ENCODE measurements at regions not wholly inside any gene's neighbourhood (a gene's known extent, or its start where the extent isn't known, plus 50 kb on each side); places are given as distances from the start of the nearest gene placed in this dataset.

DNA sequence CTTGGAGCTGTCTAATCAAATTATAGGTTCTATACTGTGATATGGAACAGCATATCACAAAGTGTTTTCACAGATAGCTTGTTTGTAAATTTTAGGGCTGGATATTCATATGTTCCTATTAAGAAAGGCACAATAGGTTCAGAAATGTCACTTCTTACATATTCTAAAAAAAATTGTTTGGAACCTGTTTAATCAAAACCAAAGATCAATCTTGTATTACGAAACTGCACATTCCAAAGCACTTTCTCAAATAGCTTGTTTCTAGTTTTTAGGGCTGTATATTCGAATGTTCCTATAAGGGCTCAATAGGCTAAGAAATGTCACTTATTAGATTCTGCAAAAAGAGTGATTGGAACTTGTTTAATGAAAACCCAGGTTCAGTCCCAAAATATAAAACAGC, 67.4 kb upstream of the OSBPL11 start:
- BruUV-seq (replicated peaks), result no TSS peak
- H3K4me1 ChIP-seq (ENCODE audit: control insufficient read depth, insufficient read depth, low read length), result no peaks in the 10 kb centered on the region
- H3K79me2 ChIP-seq (ENCODE audit: control insufficient read depth, insufficient read depth, low read length), result no peaks in the 10 kb centered on the region
- H4K20me1 ChIP-seq (ENCODE audit: control insufficient read depth, insufficient read depth), result no peaks in the 10 kb centered on the region
- no peak overlapping the region for H2AFZ ChIP-seq (ENCODE audit: control insufficient read depth, low read depth, low read length)
- no peaks in the 10 kb centered on the region for H3K36me3 ChIP-seq (ENCODE audit: control insufficient read depth in 2 of 2, insufficient read depth in 2 of 2, low read length in 1 of 2)
- in situ Hi-C loops (cut with MboI), result no loop called here
- no peaks in the 10 kb centered on the region for H3K9me3 ChIP-seq (replicated peaks; ENCODE audit: control insufficient read depth, insufficient read depth, low read length)
- no peaks in the 10 kb centered on the region for H3K27me3 ChIP-seq (replicated peaks in 1 of 2; ENCODE audit: control insufficient read depth in 2 of 2, insufficient read depth in 2 of 2, low read length in 1 of 2)
- RAD21 ChIA-PET (ENCODE audit: unreplicated experiment), result no interaction called here
- FAIRE-seq, result no peak
- no peak overlapping the region for H3K9ac ChIP-seq (ENCODE audit: control insufficient read depth, insufficient read depth, low read length)
- no peak for DNase-seq (ENCODE audit: low read depth, low spot score)
- no peak for ATAC-seq
- CTCF ChIA-PET, result no interaction called here
- 46% methylated on average over 2 of the region's 2 CpGs for WGBS (ENCODE audit: insufficient coverage, insufficient replicate concordance, low lambda C conversion rate, missing lambda C conversion rate)
- no peak overlapping the region for H3K4me2 ChIP-seq (ENCODE audit: control insufficient read depth, insufficient read depth)
- H3K27ac ChIP-seq (ENCODE audit: control insufficient read depth, insufficient read depth), result no peak overlapping the region
- TF ChIP-seq RFX5 (IDR thresholded peaks at IDR 0.05; ENCODE audit: low read depth, low read length) (no peak), NRF1 (conservative IDR thresholded peaks at IDR 0.05; ENCODE audit: low read depth, low read length) (no peak), SMAD1 (IDR thresholded peaks at IDR 0.05; ENCODE audit: low read depth, partially characterized antibody) (no peak), NKRF (conservative IDR thresholded peaks at IDR 0.05) (no peak), TAF1 (IDR thresholded peaks at IDR 0.05; ENCODE audit: borderline replicate concordance, low read depth, low read length) (no peak), SMARCA5 (IDR thresholded peaks at IDR 0.05) (no peak), RBBP5 (conservative IDR thresholded peaks at IDR 0.05) (no peak), DPF2 (IDR thresholded peaks at IDR 0.05) (no peak), POLR2A (IDR thresholded peaks at IDR 0.05; ENCODE audit: low read depth, low read length) (no peak)
- SMC1A ChIA-PET (ENCODE audit: uncharacterized antibody, unreplicated experiment), result interaction anchor here (2.3 kb wide), 1 partner anchor 12 kb away, joined by 6 read pairs; no protein-coding TSS in a partner anchor
- no peak overlapping the region for H3K4me3 ChIP-seq
- POLR2A ChIA-PET, result no interaction called here
- intact Hi-C loops (cut with micrococcal nuclease; ENCODE audit: unreplicated experiment), result no loop called here

Data from GM12878 (cell line).